ENCODE measurements at regions not wholly inside any gene's neighbourhood (a gene's known extent, or its start where the extent isn't known, plus 50 kb on each side); places are given as distances from the start of the nearest gene placed in this dataset.

DNA sequence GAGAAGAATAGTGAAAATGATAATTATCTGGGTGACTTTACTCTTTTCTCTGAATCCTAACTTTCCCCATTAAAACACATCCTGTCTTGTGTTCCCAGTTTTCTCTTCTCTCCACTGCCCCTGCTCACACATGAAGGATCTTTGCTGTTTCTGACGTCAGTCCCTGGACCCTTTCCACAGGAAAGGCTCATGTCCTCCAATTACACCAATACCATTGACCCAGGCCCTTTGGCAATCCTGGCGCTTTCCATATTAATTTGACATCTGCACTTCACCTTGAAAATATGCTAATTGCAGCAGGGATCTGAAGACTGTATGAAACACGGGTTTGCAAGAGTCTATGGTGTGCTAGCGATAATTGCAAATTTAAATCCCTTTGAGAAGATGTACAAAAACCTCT is 170.2 kb upstream of the GOT2 start:
- Histone ChIP-seq H3K27ac (no peak overlapping the region), H3K9me3 (no peaks in the 10 kb centered on the region), H3K27me3 (no peaks in the 10 kb centered on the region), H3K4me1 (peaks cover 0 to 8% (median 2%) of the 10 kb centered on the region in 4 donors), H3K4me3 (no peak overlapping the region), H3K36me3 (no peaks in the 10 kb centered on the region)
- TF ChIP-seq POLR2A (IDR thresholded peaks at IDR 0.05) (no peak), POLR2AphosphoS5 (IDR thresholded peaks at IDR 0.05) (no peak), EP300 (IDR thresholded peaks at IDR 0.05) (no peak)
- TF ChIP-seq, protein P1, sequence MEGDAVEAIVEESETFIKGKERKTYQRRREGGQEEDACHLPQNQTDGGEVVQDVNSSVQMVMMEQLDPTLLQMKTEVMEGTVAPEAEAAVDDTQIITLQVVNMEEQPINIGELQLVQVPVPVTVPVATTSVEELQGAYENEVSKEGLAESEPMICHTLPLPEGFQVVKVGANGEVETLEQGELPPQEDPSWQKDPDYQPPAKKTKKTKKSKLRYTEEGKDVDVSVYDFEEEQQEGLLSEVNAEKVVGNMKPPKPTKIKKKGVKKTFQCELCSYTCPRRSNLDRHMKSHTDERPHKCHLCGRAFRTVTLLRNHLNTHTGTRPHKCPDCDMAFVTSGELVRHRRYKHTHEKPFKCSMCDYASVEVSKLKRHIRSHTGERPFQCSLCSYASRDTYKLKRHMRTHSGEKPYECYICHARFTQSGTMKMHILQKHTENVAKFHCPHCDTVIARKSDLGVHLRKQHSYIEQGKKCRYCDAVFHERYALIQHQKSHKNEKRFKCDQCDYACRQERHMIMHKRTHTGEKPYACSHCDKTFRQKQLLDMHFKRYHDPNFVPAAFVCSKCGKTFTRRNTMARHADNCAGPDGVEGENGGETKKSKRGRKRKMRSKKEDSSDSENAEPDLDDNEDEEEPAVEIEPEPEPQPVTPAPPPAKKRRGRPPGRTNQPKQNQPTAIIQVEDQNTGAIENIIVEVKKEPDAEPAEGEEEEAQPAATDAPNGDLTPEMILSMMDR (IDR thresholded peaks at IDR 0.05) = no peak
- intact Hi-C loops (cut with DNase I; ENCODE audit: low total_unique reads) = no loop called here
- DNase-seq = peak in 1 of 2 donors; percentile 16
- WGBS, 5 donors = 80 to 88% (median 84%) methylated on average over 4 of the region's 4 CpGs

GRCh38 chr16:58889516-58889915 is 155.4 kb upstream of the GOT2 start:
- Histone ChIP-seq H3K4me1 (no peaks in the 10 kb centered on the region), H3K27ac (no peak overlapping the region), H3K27me3 (no peaks in the 10 kb centered on the region), H3K36me3 (no peaks in the 10 kb centered on the region), H3K4me3 (no peak overlapping the region), H3K9me3 (no peaks in the 10 kb centered on the region)
- 73 to 94% (median 85%) methylated on average over 1 of the region's 1 CpG for WGBS, 5 donors
- intact Hi-C loops (cut with DNase I; ENCODE audit: low total_unique reads) = no loop called here
- no peak for DNase-seq
- TF ChIP-seq POLR2A (IDR thresholded peaks at IDR 0.05) = no peak
- TF ChIP-seq EP300 (IDR thresholded peaks at IDR 0.05) = no peak
- no peak for TF ChIP-seq POLR2AphosphoS5 (IDR thresholded peaks at IDR 0.05)
- TF ChIP-seq, protein P1 (IDR thresholded peaks at IDR 0.05) = no peak

DNA sequence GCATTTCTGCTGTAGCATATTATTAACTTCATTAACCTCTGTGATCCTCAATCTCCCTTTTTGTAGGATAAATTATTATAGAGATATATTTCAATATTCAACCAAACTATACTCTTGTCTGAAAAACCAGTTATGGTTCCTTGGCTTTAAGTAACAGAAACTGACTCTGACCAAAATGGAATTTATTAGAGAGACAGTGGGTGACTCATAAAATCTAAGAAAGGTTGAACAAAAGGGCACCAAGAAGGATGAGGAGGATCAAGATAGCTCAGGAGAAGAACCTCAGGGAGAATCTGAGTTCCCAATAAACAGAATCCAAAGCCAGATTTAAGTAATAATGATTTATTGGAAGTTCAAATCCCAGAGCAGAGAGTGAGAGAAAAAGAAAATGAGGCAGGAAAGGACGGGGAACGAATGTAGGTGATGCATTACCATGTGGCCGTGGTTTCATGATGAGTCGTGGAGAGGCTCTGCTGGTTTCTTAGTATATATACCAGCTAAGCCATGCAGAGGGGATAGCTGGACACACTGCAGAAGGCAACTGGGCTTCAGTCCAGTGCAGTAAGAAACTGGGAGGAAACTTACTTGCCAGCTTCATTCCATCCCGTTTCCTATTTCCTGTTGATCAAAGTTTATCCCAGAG is 151.5 kb upstream of the GOT2 start:
- Histone ChIP-seq H3K9me3 (no peaks in the 10 kb centered on the region), H3K4me3 (no peak overlapping the region)
- 76 to 86% (median 84%) methylated on average over 5 of the region's 5 CpGs for WGBS, 5 donors

GRCh38 chr16:58884141-58884540 is 150.0 kb upstream of the GOT2 start:
- peaks cover 0 to 10% (median under 1%) of the 10 kb centered on the region in 4 donors for H3K9me3 ChIP-seq
- H3K36me3 ChIP-seq = no peaks in the 10 kb centered on the region
- H3K27ac ChIP-seq = no peak overlapping the region
- TF ChIP-seq EP300 (IDR thresholded peaks at IDR 0.05) (no peak), POLR2A (IDR thresholded peaks at IDR 0.05) (no peak), POLR2AphosphoS5 (IDR thresholded peaks at IDR 0.05) (no peak)
- TF ChIP-seq, protein P1 (IDR thresholded peaks at IDR 0.05) = no peak
- H3K27me3 ChIP-seq = no peaks in the 10 kb centered on the region
- no peaks in the 10 kb centered on the region for H3K4me1 ChIP-seq
- DNase-seq = no peak
- no peak overlapping the region for H3K4me3 ChIP-seq
- intact Hi-C loops (cut with DNase I; ENCODE audit: low total_unique reads) = no loop called here

More for the DNA sequence above, 151.5 kb upstream of the GOT2 start:
- intact Hi-C loops (cut with DNase I; ENCODE audit: low total_unique reads) = no loop called here
- TF ChIP-seq POLR2AphosphoS5 (IDR thresholded peaks at IDR 0.05) = no peak
- TF ChIP-seq, protein P1 (IDR thresholded peaks at IDR 0.05) = no peak
- no peaks in the 10 kb centered on the region for H3K4me1 ChIP-seq
- H3K36me3 ChIP-seq = no peaks in the 10 kb centered on the region
- H3K27me3 ChIP-seq = no peaks in the 10 kb centered on the region
- no peak overlapping the region for H3K27ac ChIP-seq
- DNase-seq = no peak

Measured in stomach (tissue), 8 donors.